ENCODE measurements at regions not wholly inside any gene's neighbourhood (a gene's known extent, or its start where the extent isn't known, plus 50 kb on each side); places are given as distances from the start of the nearest gene placed in this dataset.

DNA sequence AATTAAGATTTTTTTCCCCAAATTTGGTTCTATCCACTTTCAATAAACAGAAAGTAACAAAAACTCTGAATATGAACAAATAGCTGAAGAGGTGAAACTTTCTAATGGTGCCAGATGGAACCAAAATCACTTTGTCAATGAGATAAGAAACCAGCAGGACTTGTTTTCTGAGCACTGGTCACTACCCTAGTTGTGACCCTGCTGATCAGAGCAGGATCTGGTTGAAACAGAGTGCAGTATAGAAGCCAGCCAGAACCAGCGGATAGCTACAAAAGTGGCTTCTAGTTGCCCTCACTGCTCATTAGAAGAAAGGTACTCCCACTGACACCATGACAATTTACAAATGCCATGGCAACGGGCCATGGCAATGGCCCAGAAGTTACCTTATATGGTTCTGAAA, 158.3 kb upstream of the PIEZO2 start:
- no peak for DNase-seq

DNA sequence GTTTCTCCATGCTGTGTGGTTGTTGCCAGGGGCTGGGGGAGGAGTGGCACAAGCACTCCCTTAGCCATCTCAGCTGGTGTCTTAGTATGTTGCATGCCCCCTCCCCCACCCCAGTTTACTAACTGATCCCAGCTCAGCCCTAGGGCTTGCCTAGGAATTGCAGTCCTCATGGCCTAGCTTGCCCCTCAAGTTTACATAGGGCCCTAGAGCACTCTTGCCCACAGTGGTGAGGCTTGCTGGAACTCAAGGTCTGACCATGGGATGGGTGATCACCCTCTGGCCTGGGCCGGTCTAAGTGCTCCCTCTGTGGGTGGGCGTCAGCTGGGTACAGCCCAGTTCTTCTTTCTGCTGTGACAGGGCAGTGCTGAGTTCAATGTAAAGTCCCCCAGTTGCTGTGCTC, 156.1 kb upstream of the PIEZO2 start:
- DNase-seq = no peak

DNA sequence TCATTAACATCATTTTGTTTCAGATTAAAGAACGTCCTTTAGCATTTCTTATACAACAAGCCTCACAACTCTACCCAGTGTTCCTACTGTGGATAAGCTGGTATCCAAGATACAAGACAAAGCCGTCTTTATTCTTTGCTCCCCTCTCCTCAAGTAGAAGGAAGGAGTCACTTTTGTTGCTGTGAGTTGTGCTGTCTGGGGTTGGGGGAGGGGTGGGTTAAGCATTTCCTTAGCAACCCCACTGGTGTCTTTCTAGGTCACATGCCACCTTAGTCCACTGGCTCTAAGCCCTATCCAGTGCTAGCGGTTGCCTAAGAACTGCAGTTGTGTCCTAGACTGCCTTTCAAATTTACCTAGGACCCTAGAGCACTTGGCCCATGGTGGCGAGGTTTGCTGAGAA, 155.6 kb upstream of the PIEZO2 start:
- no peak for DNase-seq

DNA sequence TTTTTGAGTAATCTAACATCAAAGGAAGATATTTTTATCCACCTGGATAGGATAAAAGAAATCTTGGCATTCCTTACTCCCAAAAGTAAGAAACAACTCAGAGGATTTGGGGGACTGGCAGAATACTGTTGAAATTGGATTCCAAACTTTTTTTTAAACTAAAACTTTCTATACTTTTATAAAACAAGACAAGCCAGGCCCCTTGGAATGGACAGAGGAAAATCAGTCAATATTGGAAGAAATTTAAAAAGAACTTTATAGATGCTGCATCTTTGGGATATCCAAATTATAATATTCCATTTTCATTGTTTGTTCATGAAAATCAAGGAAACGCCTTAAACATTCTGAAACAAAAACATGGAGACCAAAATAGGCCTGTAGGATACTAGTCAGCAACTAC, 147.6 kb upstream of the PIEZO2 start:
- DNase-seq = no peak

DNA sequence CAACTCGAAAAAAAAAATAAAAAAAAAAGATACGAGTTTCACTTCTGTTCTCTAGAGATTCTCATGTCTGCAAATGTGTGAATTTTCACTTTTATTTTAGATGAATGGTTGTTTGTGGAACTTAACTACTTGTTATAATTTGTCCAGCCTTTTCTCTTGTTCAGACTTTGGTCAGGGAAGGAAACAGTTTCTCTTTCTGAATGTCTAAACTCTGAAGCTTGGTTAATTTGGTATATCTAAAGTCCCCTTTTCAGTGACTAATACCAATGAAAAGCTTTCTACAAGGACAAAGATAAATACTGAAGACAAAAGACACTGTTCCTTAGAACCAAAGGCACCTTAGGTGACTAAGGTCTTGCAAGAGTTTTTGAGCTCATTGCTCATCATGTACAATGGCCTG, 144.4 kb upstream of the PIEZO2 start:
- DNase-seq = no peak

DNA sequence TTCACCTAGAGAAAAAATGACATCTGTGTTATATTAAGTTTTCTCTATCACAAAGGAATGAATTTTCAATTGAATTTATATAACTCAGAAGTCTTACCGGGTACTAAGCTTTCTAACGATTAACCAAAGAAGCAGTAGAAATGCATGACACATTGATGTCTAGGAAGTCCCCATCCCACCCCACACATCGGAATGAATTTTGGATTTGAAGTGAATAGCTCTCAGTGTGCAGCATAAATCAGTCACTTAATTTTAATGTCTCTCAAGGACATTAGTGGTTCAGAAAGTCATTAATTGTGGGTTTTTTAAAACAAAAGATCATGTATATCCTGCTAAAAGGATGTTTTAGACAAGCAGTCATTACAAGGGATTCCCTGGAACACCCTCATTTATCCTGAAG, 141.4 kb upstream of the PIEZO2 start:
- DNase-seq = no peak

DNA sequence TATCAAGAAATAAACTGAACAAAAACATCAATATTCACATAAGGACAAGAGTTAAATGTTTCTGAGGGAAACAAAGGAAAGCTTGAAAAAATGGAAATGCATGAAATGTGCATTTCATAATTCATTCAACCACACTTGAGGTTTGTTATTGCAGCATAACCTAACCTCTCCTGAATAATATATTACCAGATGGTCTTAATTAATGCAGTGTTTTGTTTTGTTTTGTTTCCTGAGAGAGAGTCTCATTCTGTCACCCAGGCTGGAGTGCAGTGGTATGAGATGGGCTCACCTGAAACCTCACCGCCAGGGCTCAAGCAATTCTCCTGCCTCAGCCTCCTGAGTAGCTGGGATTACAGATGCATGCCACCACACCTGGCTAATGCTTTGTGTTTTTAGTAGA, 139.9 kb upstream of the PIEZO2 start:
- no peak for DNase-seq

DNA sequence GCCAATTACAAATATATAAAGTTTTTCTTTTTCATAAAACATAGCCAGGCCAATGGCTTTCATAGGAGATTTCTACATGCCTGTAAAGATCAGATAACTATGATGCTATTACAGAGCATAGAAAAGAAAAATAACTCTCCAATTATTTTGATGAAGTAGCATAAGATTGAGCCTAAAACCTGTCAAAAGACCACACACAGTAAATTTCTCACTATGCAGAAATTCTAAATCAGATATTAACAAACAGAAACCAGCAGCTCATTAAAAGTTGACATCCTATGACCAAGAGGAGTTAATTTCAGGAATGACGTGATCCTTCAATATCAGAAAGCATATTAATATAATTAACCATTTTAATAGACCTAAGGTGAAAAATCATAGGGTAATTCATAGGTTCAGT, 139.0 kb upstream of the PIEZO2 start:
- no peak for DNase-seq

DNA sequence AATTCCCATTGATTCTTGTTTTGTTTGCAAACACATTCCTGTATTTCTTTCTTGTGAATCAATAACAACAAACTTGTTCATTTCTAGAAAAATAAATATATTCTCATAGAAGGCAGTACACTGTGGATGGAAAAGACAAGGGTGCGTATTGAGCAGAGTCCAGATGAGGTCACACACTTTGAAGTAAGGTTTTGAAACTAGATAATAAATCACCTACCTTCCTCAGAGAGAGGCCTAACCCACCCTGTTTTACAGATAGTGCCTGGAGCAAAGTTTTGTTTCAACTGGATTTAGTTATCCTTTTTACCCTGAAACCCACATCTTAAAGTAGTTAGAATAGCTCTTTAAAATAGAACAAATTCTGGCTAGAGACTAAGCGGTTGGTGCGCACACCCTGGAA, 137.1 kb upstream of the PIEZO2 start:
- DNase-seq = no peak

DNA sequence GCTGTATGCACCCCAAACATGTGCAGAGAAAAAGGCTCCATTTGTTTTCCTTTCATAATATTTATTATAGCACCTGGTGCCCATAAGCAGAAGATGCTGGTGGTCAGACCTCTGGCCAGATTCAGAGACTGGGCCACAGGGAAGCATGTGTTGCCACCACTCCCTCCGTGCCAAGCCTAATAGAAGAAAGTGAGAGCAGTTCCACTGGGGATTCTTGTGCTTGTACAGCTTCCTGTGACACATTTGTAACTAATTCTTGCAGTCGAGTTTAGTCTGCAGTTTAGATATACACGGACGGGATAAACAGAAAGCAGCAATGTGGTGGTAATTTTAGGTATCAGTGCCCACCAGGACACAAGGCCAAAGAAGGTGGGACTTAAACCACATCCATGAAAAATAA, 135.4 kb upstream of the PIEZO2 start:
- no peak for DNase-seq

DNA sequence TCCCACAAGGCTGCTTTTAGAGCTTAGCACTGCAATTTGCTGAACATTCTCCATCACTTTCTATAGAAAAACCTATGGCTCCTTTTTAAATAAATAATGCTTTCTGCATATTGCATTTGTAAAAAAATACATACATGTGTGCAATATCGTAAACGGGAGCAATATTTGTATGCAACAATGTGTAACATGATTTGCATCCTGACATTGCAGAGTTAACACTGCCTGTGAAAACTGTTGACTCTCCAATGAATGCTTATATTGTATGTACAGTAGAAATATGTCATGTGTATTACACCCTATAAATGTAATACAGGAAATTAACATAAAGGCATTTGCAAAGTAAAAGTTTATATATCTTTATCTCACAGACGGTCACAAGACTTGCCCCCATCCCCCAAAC, 135.0 kb upstream of the PIEZO2 start:
- DNase-seq = no peak

DNA sequence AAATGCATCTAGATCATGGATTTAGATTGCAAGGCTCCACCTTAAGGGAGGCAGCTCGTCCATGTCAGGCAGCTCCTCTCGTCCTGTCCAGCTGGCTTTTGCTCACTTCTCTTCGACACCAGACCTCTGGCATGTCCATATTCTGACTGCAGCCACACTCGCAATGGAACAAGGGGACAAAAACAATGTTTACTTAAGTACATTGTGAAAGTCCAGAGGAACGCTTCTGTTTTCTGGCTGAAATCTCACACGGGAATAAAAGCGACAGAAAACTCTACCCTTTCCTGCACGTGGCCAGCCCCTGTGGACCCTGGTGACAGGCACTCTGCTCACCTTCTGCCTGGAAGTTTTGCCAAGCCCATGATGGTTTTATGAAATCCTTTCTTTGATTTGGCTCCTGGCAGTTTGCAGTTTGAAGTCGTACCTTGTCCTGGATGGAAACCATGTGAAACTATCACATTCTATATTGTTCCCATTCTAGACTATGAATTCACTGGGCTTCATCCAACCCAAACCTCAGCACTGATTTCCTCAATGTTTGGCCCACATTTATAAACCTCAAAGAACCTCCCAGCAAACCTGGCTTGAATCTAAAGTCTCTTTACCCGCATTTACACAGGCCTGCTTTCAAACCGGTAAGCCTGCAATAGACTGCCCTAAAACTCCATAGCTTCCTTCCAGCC, 134.3 kb upstream of the PIEZO2 start:
- DNase-seq = no peak

DNA sequence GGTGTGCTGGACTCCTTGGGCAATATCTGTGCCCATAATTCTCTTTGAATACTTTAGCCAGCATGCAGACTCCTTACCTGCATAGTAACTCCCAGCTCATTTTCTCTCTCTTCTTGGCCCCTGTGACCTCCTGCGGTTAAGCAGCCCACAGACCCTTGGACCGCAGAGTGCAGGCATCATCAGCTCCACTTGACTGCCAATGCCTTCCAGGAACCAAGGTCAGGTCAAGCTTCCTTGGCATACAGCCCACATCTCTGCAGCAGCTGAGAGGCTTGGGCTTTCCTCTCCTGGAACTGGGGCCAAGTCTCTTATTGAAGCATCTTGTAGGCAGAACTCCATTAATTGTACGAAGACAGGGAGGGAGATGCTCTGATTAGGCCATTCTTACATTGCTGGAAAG, 130.1 kb upstream of the PIEZO2 start:
- DNase-seq = no peak

DNA sequence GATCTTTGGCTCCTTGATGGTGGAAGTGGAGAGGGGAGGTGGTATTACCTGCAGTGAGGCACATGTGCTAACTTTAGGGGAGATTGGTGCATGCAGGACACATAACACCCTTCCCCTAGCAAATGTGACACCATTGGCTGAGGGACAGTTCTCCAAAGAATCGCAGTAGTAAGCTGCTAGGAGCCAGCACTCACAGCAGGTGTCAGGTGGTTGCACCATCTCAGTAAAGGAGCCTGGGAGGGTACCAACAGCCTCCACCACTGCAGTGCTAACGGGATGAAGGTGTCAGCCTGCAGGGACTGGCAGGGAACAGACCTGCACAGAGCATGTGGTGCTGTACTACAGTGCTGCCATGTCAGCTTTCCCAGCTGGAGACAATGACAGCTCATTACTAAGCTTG, 127.3 kb upstream of the PIEZO2 start:
- no peak for DNase-seq

DNA sequence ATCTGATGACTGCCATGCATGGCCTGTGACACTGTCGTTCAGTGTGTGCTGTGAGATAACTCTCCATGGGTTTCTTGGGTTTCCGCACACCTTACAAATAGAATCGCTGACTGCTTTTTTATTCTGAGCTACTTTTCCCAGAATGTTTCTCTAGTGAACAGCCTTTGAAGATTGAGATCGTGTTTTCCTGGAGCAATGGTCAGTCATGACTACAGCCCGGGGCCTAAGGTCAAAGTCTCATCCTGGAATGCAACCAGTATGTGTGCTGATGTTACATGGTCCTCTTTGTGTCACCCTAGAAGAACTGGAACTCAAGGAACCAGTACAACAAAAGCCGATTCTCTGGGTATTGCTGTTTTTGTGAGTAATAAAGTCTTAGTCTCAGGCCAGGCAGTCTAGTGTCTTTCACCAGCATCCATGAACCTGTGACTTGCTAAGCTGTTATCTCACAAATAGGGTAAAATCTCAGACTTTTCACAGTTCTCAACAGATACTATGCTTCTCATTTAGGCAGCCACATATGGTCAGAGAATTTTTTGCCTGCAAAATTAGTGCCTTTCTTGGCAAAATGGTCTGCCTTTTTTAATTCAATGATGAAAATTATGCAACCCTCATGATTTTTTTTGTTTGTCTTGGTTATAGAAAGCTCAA, 124.9 kb upstream of the PIEZO2 start:
- DNase-seq = no peak

DNA sequence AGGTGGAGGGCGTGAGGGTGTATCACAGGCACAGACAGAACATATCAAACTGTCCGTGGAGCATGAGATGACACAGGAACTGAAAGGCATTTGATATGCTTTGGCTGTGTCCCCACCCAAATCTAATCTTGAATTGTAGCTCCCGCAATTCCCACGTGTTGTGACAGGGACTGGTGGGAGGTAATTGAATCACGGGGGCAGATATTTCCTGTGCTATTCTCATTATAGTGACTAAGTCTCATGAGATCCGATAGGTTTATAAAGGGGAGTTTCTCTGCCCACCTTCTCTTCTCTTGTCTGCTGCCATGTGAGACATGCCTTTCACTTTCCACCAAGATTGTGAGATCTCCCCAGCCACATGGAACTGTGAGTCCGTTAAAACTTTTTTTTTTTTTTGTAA, 123.1 kb upstream of the PIEZO2 start:
- no peak for DNase-seq

DNA sequence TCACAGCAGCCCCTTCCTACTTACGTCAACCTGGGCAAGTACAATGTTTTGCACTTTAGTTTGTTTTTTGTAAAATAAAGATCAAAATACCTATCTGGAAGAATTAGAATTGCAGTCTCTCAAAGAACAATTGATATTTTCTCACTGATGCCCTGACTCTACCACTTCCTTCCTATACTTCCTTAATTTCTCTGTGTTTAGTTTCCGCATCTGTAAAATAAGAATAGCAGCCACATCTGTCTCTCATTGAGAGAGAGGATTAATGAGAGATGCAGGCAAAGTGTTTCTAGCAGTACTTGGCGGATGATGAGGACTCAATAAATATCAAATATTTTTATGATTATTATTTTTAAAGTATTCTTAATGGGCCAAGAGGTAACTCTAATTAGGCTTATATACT, 122.6 kb upstream of the PIEZO2 start:
- no peak for DNase-seq

DNA sequence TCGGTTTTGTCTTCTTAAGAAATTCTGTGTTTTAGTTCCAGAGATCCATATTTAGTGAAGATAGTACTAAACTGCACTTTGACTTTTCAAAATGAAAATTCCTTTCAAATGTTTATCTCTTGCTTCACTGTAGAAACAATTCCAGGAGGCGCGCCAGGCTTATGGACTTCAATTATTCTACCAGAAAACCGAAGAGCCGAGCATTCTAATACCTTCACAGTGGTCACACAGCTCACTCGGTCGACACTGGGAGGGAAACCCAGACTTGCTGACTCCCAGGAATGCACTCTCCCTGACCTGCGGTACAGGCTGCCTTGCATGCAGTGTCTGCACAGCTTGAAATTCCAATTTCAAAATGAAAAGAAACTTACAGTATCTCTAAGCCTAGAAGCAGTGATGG, 119.9 kb upstream of the PIEZO2 start:
- DNase-seq = no peak

DNA sequence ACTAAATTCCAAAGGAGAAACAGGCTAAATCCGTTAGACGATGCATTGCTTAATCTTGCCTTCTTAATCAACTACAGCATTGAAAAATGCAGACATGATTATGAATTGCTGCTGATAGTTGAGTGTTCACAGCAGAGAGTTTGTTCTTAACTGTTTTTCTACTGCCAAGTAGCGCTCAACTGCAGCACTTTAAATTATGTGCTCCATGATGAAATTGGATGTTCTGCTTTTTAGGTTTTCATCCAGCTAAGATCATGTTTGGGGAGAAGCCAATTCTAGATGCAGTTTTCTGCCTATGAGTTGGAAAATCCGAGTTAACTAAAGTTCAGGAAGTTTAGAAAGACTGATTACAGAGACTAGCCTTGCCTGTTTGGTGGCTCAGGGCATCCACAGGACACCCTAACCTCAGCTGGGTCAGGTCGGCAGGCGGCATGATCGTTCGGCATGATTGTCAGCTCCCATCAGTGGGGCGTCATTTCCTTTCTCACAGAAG, 119.4 kb upstream of the PIEZO2 start:
- no peak for DNase-seq

DNA sequence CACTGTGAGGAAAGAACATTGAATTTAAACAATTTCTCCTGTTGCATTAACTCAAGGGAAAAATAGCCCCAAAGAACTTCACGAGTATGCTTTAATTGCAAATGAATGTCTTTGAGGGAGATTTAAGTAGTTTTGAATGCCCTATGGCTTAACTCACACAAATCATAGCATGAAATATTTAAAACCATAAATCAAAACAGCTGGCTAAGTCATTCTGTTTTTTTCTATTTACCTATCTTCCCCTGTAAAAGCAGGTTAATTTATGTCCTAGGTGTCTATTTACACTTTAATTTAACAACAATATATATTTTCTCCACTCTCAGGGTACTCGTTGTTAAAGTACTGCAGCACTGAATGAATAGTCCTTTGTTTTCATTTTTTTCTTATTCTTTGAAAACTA, 118.8 kb upstream of the PIEZO2 start:
- no peak for DNase-seq

DNA sequence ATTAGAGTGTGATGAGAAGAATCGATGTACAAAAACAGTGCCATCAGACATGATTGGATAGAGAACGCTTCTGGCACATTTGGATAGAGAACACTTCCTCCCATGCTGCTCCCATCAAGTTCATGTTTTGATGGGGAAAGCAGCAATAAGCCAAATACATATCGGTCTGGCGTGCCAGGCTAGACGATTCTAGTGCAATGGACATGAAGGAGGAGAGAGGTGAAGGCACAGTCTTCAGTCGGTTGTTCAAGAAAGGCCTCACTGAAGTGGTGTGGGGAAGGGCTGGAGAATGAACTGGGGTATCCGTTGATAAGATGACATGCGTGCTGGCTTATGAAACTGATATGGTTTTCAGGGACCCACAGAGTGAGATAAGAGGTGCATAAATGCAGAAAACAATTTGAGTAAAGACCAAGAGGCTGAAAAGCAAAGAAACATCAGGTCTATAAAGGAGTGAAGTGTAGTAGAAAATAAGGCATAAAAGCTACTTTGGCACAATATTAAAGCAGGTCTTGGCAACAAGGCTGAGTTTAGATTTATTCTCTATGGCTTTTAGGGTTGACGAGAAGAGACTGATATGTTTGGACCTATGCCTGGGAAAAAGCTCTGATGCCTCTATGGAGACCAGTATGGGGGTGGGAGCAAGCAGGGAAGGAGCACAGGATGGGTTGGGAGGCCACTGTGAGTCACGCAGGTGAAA, 117.6 kb upstream of the PIEZO2 start:
- no peak for DNase-seq

DNA sequence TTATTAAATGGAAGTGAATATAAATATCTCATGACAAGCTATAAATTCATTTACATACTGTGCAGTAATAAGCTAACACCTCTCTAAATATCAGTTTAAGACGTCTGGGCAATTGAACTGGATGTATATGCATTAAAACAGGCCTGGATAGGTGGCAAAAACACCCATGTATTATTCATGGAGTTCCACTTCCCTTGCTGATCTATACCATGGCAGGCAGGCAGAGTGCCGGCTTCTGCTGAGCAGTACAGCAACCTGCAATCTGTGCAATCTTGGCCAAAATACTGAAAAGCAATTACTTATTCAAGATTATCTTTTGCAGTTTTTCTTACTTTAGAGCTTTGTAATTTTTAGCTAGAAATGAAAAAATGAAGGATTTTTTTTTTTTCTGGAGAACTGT, 112.1 kb upstream of the PIEZO2 start:
- no peak for DNase-seq

DNA sequence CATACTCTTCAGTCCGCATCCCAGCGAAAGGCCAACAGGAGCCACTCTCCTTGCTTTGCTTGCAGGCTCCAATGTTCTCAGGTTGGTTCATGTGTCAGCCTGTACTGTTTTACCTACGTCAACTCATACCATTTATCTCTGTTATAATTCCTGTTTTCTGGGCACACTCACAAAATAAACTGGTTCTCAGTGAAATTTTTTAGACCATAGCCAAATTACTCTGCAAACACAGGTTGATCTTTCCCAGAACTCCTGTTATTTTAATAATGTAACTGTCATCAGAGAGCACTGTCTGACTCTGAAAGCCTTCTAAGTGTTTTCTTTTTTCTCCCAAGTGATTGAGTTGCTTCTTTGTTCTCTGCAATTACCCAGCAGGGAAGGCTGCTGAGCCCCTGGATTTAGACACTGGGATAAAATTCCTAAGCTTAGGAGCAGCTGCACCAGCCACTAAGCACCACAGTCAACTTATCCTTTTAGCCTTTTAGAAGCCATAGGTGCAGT, 111.6 kb upstream of the PIEZO2 start:
- DNase-seq = no peak

DNA sequence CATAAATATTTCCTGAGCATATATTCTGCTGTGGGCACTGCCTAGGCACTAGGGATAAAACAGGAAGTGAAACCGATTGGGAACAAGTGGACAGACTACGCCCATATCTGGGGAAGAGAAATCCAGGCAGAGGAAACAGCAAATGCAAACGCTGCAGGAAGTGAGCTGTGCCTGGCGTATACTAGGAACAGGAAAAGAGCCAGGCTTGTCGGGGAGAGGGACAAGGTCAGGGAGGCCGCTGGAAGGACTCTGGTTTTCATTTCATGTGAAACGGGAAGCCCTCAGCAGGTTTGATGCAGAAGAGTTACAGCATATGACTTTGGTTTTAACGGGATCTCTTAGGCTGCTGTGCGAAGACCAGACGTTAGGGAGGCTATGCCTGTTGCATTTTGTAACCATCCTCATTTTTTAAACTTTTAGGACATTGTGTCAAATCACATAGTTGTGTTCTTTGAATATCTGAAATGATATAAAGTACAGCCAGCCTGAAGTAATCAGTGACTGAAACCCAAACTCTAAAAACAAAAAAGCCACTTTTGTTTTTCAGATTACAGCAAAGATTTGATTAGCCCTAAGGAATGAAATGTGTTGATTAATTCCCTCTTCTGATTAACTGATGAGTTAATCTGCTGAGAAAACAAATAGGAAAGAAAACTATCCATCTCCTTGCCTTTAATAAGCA, 110.2 kb upstream of the PIEZO2 start:
- no peak for DNase-seq

Measured in hematopoietic multipotent progenitor cell treated with erythropoietin and hydrocortisone succinate and interleukin-3 and kit ligand, for 6 days (in vitro differentiated cells).